Glutamatergic neuron (in vitro differentiated cells): ENCODE measurements at regions not wholly inside any gene's neighbourhood (a gene's known extent, or its start where the extent isn't known, plus 50 kb on each side); places are given as distances from the start of the nearest gene placed in this dataset.

Source experiments
- DNase-seq: peaks from one replicate; pipeline ENCODE4 v3.0.0; 2022
- H3K27ac Mint-ChIP-seq: one replicate; pipeline ENCODE4 v1.8.0; 2020; ENCODE audit warnings: mild to moderate bottlenecking, mixed read lengths, inconsistent platforms; ENCODE audit not compliant: unreplicated experiment
- H3K27me3 Mint-ChIP-seq: one replicate; pipeline ENCODE4 v1.8.0; 2020; ENCODE audit warnings: mild to moderate bottlenecking, moderate library complexity, mixed read lengths, inconsistent platforms; ENCODE audit not compliant: unreplicated experiment
- H3K36me3 Mint-ChIP-seq: one replicate; pipeline ENCODE4 v1.8.0; 2020; ENCODE audit warnings: mild to moderate bottlenecking, mixed read lengths, inconsistent platforms; ENCODE audit not compliant: unreplicated experiment
- H3K4me1 Mint-ChIP-seq: one replicate; pipeline ENCODE4 v1.8.0; 2020; ENCODE audit warnings: mild to moderate bottlenecking, low read depth, mixed read lengths, inconsistent platforms; ENCODE audit not compliant: unreplicated experiment
- H3K4me3 Mint-ChIP-seq: one replicate; pipeline ENCODE4 v1.8.0; 2020; ENCODE audit warnings: mild to moderate bottlenecking, mixed read lengths, inconsistent platforms; ENCODE audit not compliant: unreplicated experiment
- H3K9me3 Mint-ChIP-seq: one replicate; pipeline ENCODE4 v1.8.0; 2020; ENCODE audit warnings: mild to moderate bottlenecking, moderate library complexity, mixed read lengths, inconsistent platforms; ENCODE audit not compliant: unreplicated experiment
- TF ChIP-seq, protein P1 (sequence below): fragments of 200-600 bp; sonication (generic); IDR thresholded peaks from one replicate; pipeline ENCODE4 v1.5.0; 2021; ENCODE audit not compliant: partially characterized antibody, unreplicated experiment

DNA sequence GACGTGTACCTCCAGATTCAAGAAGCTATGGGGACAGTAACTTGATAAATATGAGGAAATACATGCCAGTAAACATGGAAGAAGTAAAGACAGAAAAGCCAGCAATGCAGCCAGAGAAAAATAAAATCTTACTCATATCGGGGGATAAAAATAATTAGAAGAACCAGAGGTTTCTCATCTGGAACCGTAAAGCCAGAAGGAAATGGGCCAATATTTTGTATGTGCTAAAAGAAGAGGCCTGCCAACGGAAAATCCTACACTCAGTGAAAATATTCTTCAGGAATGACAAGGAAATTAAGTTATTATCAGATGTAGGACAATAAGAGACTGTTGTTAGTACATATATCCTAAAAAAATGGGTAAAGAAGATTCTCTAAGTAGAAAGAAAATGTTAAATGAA lies 401.2 kb downstream of the CDC14C start:
- Mint-ChIP-seq H3K4me3 (no peak overlapping the region), H3K27ac (no peak overlapping the region), H3K36me3 (no peaks in the 10 kb centered on the region), H3K9me3 (no peaks in the 10 kb centered on the region), H3K27me3 (no peaks in the 10 kb centered on the region), H3K4me1 (peaks cover 4% of the 10 kb centered on the region)
- TF ChIP-seq, protein P1, sequence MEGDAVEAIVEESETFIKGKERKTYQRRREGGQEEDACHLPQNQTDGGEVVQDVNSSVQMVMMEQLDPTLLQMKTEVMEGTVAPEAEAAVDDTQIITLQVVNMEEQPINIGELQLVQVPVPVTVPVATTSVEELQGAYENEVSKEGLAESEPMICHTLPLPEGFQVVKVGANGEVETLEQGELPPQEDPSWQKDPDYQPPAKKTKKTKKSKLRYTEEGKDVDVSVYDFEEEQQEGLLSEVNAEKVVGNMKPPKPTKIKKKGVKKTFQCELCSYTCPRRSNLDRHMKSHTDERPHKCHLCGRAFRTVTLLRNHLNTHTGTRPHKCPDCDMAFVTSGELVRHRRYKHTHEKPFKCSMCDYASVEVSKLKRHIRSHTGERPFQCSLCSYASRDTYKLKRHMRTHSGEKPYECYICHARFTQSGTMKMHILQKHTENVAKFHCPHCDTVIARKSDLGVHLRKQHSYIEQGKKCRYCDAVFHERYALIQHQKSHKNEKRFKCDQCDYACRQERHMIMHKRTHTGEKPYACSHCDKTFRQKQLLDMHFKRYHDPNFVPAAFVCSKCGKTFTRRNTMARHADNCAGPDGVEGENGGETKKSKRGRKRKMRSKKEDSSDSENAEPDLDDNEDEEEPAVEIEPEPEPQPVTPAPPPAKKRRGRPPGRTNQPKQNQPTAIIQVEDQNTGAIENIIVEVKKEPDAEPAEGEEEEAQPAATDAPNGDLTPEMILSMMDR: no peak
- DNase-seq: no peak

- Mint-ChIP-seq H3K36me3 (no peaks in the 10 kb centered on the region), H3K27me3 (no peaks in the 10 kb centered on the region), H3K4me3 (no peak overlapping the region), H3K27ac (no peak overlapping the region), H3K9me3 (no peaks in the 10 kb centered on the region), H3K4me1 (no peaks in the 10 kb centered on the region)
- TF ChIP-seq, protein P1: no peak
- DNase-seq: no peak
Observed at GRCh38 chr7:49327155-49327554, 402.8 kb downstream of the CDC14C start.

DNA sequence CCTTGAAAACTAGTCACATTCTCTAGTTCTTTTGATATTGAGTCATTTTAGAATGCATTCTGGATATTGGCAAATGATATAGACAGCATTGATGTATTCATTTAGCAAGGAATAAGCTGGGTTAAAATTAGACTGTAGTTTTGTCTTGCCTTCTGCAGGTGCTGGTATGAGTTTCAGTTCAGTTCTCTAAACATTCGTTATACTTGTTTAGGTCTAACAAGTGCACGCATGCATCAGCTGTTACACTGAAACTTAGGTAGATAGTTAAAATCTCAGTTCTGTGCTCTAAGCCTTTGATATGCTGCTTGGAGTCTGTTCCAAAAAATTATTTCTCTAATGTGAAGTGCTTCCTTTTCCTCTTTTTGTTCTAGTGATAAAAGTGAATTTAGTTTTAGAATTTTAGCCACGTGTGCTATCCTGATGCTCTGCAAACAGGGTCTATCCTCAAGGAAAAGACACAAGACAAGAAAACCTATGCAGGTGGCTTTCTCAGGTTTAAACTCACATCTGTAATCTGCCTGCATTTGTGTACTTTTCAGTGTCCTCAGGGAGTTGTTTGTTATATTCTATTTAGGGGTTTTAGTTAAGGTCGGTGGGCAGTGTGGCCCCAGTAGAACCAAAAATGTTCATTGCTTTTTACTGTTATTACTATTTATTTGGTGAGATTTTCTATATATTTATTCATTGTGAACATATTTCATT lies 409.0 kb downstream of the CDC14C start:
- no peaks in the 10 kb centered on the region for H3K4me1 Mint-ChIP-seq
- H3K9me3 Mint-ChIP-seq: no peaks in the 10 kb centered on the region
- H3K4me3 Mint-ChIP-seq: no peak overlapping the region
- TF ChIP-seq, protein P1: no peak
- H3K36me3 Mint-ChIP-seq: no peaks in the 10 kb centered on the region
- H3K27ac Mint-ChIP-seq: no peak overlapping the region
- no peaks in the 10 kb centered on the region for H3K27me3 Mint-ChIP-seq
- no peak for DNase-seq

DNA sequence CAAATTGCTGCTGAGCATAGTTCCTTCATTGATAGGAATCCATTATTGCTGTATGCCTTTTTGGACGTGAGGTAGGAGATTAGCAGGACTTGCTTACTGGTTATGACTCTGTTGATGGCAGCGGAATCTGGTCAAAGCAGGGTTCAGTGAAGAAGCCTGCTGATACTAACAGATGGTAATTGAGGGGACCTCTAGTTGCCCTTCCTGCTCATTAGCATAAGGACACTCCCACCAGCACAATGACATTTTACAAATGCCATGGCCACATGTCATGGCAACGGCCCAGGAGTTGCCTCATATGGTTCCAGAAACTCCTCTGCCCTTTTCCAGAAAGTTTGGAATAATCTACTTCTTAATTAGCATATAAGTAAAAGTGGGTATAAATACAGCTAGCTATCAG lies 417.5 kb downstream of the CDC14C start:
- no peak for DNase-seq
- H3K9me3 Mint-ChIP-seq: no peaks in the 10 kb centered on the region
- TF ChIP-seq, protein P1: no peak
- no peaks in the 10 kb centered on the region for H3K36me3 Mint-ChIP-seq
- H3K4me1 Mint-ChIP-seq: no peaks in the 10 kb centered on the region
- H3K27me3 Mint-ChIP-seq: no peaks in the 10 kb centered on the region
- H3K27ac Mint-ChIP-seq: no peak overlapping the region
- no peak overlapping the region for H3K4me3 Mint-ChIP-seq

- Mint-ChIP-seq H3K27ac (no peak overlapping the region), H3K9me3 (no peaks in the 10 kb centered on the region), H3K36me3 (no peaks in the 10 kb centered on the region), H3K4me1 (no peaks in the 10 kb centered on the region), H3K4me3 (no peak overlapping the region), H3K27me3 (no peaks in the 10 kb centered on the region)
- DNase-seq: no peak
- TF ChIP-seq, protein P1: no peak
Observed at GRCh38 chr7:49344556-49344955, 420.2 kb downstream of the CDC14C start.
